Lower leg skin (tissue), 3 donors: ENCODE measurements at regions not wholly inside any gene's neighbourhood (a gene's known extent, or its start where the extent isn't known, plus 50 kb on each side); places are given as distances from the start of the nearest gene placed in this dataset.

Experiments used
- CTCF ChIP-seq, 3 donors: fragments of 450-650 bp; IDR thresholded peaks; one replicate each; pipeline ENCODE4 v1.5.1; 2016; ENCODE audit warnings: antibody characterized with exemption in 3 of 3, mild to moderate bottlenecking in 3 of 3, moderate library complexity in 2 of 3
- POLR2A ChIP-seq, 2 donors: fragments of 450-650 bp; IDR thresholded peaks; one replicate each; pipeline ENCODE4 v1.6.1; 2016 to 2017; ENCODE audit warnings: antibody characterized with exemption in 2 of 2, mild to moderate bottlenecking in 1 of 2, moderate library complexity in 1 of 2

GRCh38 chr12:124502379-124502778 is 65.0 kb downstream of the NCOR2 start:
- TF ChIP-seq CTCF (IDR thresholded peaks at IDR 0.05) (no peak), POLR2A (IDR thresholded peaks at IDR 0.05) (no peak)
